HG03108 (cell line): ENCODE measurements at regions not wholly inside any gene's neighbourhood (a gene's known extent, or its start where the extent isn't known, plus 50 kb on each side); places are given as distances from the start of the nearest gene placed in this dataset.

ENCODE experiments used
- ATAC-seq: cut with Tn5 transposase; IDR thresholded peaks from one replicate; pipeline ENCODE4 v1.9.1; 2021; ENCODE audit warnings: moderate library complexity; ENCODE audit not compliant: unreplicated experiment

DNA sequence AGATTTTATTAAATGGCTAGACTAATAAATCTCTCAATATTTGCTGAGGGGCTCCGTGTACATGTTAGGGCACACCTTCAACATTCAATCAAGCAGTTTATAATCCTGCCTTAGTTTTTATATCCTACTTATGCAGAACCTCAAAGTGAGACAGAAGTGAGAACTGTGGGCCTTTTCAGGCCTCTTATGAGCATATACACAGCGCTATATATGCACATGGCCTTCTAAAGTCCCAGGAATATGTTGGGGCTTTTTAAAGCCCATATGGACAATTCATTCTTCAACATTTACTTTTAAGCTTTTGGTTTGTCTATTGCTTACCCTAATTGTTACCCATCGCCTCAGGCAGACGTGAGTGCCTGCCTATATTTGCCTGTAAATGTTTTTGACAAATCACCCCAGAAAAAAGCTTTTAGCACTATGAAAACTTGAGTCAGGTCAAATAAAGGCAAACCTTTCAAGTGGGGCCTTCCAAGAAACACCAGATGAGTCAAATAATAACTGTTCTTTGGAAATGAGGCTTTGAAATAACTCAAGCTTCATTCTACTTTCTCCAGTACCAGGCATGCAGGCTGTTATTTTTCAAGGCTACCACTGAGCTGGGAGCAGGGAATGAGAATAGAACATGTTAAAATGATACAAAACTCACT, 58.2 kb downstream of the ESM1 start:
- no peak for ATAC-seq

DNA sequence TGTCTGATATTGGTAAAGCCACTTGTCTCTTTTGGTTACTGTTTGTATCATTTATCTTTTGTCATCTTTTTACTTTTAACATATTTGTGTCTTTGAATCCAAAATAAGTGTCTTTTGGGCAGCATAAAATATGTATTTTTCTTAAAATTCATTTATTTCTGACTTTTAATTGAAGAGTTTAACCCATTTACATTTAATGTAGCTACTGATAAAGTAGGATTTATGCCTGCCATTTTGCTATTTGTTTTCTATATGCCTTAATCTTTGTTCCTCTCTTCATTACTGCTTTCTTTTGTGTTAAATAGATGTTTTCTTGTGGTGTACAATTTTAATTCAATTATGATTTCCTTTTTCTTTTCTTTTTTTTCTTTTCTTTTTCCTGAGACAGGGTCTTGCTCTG, 60.9 kb downstream of the ESM1 start:
- no peak for ATAC-seq

DNA sequence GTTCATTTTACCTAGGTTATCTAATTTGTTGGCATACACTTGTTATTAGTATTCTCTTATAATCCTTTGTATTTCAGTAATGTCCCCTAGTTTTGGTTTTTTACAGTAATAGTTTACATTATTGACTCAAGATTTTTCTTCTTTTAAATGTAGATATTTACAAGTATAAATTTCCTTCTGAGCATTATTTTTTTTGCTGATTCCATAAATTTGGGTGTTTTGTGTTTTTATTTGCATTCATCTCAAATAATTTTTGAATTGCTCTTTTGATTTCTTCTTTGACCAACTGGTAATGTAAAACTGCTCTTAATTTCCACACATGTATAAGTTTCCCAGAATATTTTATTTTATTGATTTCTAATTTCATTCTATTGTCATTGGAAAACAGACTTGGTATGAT, 68.1 kb downstream of the ESM1 start:
- no peak for ATAC-seq

DNA sequence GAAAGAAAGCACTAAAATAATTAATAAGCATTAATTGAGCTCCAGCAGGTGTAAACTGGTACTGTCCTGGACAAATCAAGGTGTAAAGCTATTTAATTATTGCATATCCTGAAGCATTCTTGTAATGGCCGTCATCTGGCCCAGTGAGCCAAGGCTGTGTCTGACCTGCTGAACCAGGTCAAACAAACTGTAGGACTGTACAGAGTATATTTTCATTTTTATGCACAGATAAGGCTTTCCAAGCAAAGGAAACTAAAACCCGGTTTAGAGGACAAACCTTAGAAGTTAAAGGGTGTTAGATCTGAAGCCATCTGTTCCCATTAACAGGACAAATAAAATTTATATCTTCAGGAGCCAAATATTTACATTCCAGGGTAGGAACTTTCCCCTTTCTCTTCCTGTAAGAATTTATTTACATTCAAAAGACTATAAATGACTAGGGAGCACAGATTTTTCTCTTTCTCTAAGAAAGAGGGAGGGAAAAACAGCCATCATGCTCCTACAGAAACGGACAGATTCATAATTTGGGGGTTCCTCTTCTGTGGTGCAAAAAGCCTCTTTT, 69.8 kb downstream of the ESM1 start:
- ATAC-seq, result no peak

DNA sequence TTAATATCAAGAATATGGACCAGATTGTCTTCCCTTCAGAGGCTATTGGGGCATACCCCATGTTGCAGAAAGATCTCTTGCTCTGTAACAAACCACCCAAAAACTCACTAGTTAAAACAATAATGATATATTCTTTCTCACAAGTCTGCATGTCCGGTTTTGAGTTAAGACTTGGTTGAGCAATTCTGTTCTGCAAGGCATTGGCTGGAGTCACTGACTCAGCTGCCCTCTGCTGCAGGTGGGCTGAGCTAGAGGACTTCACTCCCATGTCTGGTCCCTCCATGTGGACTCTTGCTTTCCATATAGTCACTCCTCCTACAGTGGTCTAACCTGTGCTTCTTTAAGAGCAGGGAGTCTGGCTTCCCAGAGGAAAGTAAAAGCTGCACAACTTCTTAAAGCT, 73.4 kb downstream of the ESM1 start:
- ATAC-seq, result no peak

DNA sequence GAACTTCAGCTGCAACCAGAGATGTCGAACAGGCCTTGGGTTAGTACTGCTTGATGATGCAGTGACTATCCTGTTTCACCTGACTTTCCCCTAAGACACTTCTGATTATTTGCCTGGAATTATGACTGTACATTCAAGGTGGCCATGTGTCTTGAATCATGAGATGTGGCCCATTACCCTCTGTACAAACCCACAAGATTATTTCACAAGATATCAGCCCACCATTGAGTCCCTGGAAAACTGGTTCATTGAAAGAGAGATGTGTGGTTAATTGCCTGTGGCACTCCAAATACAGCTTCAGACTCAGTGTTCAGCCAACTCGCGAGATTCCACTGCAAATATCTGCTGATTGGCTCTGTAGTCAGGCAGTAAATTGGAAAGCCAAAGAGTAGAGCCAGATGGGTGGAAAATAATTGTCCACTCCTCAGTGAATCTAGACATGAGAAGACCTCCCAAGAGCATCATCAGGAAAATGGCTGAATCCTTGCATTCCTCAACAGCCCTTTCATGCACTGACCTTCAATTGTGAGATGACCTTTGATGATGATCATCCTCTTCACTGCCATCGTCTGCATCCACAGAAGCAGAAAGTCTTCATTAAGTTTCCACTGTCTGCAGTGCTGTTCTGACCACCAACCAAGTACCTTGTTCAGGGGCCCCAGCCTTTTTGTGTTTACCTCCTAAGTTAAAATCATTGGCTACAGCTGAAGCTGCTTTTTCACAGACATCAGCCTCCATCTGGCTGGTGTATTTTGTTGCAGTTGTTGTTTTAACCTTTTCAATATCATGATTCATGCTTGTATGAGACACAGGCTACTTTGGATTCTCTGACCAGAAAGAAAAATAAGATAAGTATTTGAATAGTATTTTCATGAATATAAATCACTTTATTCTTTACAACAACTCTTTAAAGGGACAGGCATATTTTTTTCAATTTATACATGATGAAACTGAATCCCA, 75.2 kb downstream of the ESM1 start:
- no peak for ATAC-seq

DNA sequence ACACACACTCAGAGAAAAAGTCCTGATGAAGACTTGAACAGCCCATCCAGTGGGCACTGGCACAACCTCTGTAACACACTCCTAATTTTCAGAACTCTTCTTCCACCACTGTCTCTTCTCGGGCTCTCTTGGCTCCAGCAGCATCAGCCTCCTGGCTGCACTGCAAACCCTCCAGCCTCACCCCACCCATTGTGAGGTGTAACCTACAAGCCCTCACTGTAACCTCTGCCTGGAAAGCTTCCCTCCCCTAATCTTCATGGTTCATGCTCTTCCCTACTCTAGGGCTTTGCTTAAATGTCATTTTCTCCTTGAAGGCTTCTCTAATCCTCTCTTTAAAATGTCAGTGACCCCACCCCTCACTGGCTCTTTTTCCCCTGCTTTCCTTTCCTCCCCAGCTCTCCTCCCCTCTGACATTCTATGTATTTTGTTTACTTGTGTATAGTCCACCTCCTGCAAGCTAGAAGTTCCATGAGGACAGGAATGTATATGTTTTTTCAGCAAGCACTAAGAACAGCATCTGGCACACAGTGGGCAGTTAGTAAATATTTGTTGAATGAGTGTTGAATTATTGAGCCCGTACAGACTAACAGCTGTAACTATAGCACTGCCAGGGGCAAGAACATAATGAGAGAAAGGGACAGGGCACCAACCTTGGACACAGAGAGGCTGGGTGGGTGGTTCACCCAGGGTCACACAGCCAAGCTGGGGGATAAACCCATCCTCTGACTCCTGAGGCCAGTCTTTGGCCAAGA, 76.4 kb downstream of the ESM1 start:
- no peak for ATAC-seq

DNA sequence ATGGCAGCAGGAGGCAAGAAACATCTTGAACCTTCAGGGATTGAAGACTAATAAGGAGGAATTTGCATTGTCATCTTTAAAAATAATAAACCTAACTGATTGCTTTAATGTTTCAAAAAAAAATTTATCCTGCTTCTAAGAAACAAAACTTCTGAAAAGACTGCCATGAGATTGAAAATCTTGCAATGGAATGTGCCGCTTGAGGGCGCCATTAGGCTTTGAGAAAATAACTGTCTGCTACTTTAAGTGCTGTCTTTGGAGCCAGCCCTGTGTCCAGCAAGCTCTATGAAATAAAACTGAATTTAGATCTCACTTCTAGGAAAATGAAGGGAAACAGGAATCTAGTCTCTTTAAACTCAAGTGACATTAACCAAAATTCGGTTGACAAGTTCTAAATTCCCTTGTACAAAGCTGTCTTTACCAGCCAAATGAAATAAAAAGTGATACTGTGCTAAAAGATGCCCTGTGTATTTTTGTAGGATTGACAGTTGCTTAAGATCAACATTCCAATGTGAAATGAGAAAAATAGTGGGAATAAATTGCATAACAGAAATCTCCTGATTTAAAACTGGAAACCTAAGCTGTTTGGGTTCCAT, 79.4 kb downstream of the ESM1 start:
- no peak for ATAC-seq

DNA sequence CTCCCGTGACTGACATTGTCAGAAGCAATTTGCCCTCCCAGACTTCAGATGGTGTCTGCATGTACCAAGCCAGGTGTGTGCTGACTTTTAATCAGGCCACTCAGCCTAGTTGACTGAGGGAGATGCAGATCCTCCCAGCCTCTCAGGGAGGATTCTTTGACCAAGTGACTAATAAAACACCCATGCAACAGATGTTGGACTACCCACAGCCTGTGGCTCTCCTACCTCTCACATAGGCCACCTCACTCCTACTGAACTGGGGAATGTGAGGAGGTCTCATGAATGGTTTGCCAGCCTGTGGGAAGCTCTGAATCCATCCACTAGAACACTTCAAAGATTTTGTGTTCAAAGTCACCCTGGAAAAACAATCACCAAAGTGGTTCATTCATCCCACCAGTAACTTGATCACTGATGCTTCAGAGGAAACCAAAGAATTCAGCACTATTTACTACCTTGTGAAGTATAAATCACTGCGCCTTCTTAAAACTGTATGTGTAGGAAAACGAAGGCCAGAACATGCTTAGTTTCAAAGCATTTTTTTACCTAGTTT, 80.1 kb downstream of the ESM1 start:
- ATAC-seq, result no peak

DNA sequence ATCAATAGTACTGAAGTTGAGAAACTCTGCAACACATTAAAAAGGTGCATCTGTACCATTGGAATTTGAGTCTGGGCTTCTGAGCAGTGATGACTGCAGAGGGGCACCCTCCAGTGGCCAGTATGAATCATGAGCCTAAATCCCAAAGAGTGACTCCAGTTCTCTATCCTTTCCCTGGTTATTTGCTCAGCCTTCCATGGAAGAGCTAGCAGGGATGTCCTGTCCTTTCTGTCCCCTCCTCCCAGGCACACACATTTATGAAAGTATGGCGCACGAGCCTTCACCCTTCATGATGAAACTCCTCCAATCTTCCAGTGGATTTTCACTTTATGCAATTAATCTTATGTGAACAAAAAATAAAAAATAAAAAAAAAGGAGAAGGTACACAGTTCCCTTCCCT, 81.0 kb downstream of the ESM1 start:
- no peak for ATAC-seq

DNA sequence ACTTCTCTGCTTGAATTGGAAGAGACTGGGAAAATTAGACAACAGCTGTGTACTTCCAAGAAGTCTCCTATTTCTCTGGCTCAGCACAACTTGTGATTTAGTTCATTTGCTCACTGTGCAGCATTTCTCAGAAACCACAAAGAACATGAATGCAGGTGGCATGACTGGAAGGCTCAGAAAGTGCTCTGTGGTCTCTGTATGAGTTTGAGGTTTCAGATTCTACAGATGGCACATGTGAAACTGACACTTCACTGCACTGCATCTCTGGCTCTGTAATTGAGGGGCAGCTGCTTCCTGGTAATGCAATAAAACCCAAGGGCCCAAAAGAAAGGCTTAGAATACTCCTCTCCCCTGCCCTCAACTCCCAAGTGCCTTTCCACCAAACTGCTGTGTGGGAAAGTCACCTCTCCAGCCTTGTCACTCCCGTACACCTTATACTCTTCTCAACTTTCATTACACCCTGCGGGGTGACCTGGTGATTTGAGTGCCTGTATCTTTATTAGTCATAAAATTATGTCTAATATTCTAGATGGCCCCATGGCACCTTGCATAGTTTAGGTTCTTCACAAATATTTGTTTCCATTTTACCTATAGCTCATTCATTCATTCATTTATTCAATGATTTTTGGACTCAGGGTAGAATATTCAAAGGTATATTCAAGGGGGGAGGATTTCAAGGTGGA, 82.5 kb downstream of the ESM1 start:
- peak; percentile 100 for ATAC-seq

DNA sequence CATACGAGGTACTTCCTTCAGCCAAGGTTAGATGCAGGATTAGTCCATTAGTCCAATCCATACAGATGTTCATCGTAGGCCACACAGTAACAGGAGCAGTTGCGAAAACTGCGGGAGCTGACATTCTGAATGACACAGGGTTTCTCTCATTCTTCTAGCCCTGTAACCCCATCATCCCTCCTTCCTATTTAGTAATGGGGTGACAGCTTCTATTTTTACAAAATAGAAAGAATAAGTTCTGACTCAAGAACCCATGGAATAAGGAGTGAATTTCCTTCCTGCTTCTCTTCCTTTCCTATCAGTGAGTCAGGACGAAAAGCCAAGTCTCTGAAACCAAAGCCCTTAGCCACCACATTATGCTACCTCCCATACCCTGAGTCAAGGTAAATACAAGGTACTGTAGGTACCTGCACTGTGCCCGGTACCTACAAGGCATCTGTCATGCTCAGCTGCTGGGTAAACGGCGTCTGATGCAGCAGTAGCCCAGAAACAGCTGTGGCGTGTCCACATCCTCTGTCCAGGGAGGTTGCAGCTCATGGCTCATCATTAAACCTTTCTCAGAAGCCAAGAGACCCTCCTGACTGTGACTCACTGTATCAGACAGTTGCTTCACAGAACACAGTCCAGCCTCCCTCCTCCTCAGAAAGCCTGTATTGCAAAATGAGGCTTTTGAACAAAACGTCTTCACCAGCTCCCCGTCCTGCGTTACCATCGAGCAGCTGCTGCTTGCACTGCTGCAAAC, 84.2 kb downstream of the ESM1 start:
- ATAC-seq, result no peak

DNA sequence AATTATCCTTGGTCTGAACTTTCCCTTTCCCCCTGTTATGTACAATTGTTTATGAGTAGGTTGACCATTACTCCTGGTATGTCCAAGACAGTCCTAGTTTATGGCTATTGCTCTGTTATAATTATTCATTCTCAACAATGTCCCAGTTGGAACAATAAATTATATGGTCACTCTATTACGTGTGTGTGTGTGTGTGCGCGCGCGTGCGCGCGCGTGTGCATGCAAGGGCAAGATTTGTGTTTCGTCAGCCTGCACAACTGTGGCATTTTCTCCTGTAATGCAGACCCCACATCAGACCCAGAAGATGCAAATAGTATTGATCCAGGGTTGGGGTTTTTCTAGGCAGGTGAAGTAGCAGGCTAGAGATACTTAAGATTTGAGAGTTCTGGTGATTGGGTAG, 88.4 kb downstream of the ESM1 start:
- ATAC-seq, result no peak

DNA sequence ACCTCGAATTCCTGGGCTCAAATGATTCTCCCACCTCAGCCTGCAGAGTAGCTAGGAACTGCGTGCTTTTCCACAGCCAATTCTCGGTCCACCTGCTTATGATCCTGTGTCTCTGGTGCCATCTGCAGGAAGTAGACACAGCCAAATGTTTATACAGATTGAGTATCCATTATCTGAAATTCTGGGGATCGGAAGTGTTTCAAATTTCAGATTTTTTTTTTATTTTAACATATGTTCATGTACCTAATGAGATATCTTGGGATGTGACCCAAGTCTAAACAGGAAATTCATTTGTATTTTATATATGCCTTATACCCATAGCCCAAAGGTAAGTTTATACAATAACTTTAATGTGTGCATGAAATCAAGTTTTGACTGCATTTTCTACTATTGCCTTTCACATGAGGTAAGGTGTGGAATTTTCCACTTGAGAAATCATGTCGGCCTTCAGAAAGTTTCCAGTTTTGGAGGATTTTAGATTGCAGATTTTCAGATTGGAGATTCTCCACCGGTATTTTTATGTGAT, 89.5 kb downstream of the ESM1 start:
- no peak for ATAC-seq

DNA sequence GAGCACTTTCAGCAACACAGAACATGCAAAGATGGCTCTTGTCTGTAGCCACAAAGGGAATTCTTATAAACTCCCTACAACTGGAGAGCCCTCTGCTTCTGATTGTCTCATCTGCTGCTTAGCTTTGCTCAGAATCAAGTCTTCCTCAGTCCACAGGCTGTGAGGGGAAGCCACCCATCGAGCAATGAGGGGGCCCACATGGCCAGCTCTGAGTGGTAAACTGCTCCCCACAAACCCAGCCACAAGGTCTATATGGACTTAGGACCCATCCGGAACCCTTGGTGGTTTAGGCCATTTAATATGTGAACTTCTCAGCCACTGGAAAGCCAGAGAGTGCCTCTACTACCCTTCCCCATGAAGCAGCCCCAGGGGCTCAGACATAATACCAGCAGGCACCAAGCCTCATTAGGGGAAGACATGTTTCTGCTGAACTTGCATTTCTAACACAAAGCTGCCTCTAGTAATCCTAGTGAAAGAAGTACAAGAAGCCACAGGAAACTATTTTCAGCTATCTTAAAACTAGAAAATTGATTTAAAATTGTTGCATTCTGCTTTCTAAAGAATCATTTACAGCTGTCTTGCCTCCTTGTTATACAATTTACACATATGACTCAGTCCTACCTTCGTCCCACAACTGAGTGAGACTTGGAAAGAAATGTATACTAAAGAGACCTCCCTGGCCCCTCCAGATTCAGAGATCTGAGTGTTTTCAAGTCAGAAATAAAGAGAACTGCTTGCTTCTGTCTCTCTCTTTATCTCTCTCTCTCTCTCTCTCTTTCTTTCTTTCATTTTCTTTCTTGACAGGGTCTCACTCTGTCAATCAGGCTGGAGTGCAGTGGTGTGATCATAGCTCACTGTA, 90.2 kb downstream of the ESM1 start:
- no peak for ATAC-seq

DNA sequence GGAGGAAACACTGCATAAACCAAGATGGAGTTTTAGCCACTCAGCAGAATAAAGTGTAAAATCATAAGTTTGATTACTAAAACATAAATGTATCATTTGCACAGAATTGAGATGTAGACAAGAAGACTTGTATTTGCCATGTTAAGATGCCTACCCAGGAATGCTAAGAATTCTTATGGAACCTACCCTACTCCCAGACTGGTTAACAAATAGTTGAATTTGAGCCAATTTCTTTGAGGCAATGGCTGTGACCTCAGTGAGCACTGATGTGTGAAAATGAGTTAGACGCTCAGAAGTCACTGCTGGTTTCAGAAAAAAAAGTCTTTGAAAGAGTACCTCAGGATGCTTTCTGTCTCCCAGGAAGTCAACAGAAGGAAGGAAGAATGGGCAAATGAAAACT, 95.6 kb downstream of the ESM1 start:
- ATAC-seq, result no peak

DNA sequence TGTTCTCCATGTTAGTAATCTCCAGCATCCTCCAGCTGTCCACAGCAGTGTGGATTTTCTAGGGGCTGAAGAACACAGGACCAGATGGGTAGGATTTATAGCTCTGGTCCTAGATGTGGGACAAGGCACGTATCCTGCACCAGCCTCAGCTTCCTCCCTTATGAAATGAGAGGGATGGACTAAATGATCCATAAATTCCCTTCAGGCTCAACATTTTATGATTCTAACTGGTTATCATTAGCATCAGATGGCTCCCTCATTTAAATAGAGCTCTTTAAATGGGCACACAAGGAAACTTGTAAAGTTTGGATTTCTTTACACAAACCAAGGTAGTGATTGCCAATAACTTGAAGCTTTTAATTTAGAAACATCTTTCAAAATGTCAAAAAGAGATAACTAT, 97.7 kb downstream of the ESM1 start:
- ATAC-seq, result no peak

DNA sequence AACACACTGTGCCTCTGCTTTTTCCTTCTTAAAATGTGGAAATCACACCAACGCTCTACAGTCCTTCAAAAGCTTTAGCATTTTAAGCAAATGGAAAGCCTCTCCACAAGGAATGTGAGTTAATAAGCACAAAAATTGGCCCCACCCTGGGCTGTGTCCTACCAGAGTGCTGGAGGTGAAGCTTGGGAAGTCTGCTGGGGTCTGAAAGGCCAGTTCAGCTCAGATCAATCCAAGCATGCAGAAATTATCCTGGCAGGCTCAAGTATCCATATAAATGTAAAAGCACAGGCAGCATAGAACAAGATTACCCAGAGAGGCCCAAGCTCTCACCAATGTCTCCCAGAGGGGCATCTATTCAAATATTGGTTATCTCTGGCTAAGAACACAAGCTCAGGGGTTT, 98.5 kb downstream of the ESM1 start:
- no peak for ATAC-seq
